GM20000 (cell line): ENCODE measurements at regions not wholly inside any gene's neighbourhood (a gene's known extent, or its start where the extent isn't known, plus 50 kb on each side); places are given as distances from the start of the nearest gene placed in this dataset.

Experiments used
- DNase-seq: peaks from one replicate; pipeline ENCODE4 v3.0.0; 2012; ENCODE audit warnings: low spot score
- TF ChIP-seq, protein P1 (sequence below): IDR thresholded peaks from 2 replicates; pipeline ENCODE4 v1.5.1; 2012; ENCODE audit warnings: mild to moderate bottlenecking, control low read depth; ENCODE audit errors: extremely low read depth, missing control alignments

DNA sequence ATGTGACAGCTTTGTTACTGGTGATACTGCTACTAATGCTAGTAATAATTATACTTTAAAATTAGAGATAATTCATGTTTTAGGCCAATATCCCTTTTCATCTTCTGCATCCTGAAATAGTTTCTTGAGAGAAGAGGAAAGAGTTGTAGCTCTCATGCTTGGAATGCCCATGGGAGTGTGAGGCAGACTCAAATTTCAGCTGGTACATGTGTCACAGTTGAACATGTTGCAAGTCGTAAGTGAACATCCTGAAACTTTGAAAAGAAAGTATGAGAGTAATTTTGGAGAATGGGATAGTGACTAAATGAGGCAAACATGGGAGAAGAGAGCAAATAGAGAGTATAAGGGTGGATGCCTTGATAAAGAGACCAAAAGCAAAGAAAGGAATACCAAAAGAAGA is 168.0 kb downstream of the TMTC3 start:
- DNase-seq, result no peak
- TF ChIP-seq, protein P1, sequence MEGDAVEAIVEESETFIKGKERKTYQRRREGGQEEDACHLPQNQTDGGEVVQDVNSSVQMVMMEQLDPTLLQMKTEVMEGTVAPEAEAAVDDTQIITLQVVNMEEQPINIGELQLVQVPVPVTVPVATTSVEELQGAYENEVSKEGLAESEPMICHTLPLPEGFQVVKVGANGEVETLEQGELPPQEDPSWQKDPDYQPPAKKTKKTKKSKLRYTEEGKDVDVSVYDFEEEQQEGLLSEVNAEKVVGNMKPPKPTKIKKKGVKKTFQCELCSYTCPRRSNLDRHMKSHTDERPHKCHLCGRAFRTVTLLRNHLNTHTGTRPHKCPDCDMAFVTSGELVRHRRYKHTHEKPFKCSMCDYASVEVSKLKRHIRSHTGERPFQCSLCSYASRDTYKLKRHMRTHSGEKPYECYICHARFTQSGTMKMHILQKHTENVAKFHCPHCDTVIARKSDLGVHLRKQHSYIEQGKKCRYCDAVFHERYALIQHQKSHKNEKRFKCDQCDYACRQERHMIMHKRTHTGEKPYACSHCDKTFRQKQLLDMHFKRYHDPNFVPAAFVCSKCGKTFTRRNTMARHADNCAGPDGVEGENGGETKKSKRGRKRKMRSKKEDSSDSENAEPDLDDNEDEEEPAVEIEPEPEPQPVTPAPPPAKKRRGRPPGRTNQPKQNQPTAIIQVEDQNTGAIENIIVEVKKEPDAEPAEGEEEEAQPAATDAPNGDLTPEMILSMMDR, result no peak

DNA sequence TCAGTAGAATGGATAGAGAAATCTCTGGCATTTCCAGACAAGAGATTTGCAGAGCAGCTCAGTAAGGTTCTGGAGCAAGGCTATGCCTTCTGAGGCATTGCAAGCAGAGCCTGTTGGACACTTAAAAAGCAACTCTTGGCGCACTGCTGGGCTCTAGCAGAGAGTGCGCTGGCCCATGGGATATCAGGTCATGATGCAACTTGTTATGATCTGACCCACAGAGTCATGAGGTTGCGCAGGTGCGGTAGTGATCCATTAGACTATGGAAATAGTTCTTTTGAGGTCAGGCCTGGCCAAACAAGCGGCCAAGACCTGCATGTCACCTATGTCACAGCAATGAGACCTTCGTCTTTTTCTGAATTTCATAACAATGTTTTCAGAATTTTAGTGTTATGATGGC is 168.6 kb downstream of the TMTC3 start:
- TF ChIP-seq, protein P1, result no peak
- DNase-seq, result no peak

DNA sequence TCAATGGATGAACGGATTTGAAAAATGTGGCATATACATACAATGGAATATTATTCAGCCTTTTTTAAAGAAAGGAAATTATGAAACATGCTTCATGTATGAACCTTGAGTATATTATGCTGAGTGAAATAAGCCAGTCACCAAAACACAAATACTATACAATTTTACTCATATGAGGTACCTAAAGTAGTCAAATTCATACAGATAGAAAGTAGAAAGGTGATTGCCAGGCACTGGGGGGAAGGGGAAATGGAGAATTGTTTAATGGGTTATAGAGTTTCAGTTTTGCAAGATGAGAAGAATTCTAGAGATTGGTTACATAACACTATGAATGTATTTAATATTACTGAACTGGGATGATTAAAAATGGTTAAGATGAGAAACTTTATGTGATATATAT is 171.4 kb downstream of the TMTC3 start:
- TF ChIP-seq, protein P1, result no peak
- no peak for DNase-seq

DNA sequence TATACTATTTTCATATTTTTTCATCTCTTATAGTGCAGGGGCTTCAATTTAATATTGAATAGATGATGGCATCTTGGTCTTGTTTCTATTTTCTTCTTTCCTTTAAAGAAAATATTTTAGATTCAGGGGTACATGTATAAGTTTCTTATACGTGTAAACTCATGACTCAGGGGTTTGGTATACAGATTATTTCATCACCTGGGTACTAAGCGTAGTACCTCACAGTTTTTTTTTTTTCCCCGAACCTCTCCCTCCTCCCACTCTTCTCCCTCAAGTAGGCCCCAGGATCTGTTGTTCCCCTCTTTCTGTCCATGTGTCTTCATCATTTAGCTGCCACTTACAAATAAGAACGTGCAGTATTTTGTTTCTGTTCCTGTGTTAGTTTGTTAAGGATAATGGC is 172.6 kb downstream of the TMTC3 start:
- DNase-seq, result no peak
- TF ChIP-seq, protein P1, result no peak

DNA sequence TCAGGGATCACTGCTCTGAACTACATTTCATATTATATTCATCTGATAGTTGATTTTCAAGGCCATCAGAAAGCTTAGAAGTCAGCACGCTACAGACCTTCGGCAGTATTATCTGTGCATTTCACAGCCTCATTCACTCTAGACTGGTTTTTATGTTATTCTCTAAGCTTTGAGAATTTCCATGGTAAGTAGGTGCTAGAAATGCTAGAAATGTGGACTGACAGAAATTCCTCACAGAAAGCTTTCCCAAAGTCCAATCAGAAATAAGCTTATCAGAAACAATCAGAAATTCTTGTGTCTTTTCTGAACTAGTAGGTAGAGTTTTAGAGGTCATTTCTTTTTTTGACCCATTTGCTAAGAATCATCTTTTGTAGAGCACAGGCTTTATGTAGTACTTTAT is 176.6 kb downstream of the TMTC3 start:
- no peak for DNase-seq
- TF ChIP-seq, protein P1, result no peak

DNA sequence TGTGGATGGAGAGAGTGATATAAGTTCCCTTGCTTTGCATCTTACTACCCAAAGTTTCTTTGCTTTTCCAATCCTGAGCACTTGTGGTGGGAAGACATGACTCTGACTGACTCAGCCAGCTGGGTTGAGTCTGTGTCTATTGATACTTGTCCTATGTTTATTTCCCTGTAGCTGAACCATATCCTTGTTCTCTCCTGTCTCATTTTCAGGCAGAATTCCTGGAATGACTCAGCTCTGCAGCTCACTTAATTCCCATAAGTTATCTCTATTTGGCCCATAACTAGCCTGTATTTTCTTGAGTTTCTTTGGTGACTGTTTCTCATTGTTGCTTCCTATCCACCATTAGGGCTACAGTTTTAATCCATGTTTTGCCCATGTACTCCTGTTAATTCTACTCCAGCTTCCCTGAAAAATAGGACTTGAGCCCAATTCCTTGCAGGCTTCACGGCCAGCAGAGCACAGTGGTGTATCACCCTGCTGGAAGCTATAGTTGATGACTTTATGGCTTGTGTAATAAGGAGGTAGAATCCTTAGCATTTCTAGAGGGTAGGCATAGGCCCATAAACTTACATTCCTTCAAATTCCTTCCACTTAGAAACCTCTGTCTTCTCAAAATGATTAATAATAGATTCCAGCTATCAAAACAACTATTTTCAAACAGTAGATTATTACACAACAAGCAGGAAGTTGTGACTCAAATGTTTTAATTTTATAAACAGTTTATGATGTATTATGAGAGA is 183.1 kb downstream of the TMTC3 start:
- TF ChIP-seq, protein P1, result no peak
- DNase-seq, result no peak

DNA sequence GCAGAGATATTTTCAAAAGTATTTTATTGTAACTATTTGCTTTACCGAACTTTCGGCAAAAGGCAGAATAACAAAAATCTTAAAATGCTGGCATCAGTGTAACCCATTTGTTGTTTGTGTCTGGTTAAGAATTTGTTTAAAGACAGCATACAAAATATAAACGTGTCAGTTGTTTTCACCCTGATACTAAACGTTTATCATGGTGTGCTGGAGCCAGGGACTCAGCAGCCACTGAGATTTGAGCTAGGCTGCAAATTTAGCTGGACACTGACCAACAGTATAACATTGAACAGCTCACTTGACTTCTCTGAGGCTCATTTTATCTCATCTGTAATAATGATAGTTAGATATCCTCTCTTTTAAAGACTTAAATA is 183.7 kb downstream of the TMTC3 start:
- TF ChIP-seq, protein P1, result no peak
- no peak for DNase-seq
